Activated T-cell treated with anti-CD3 and anti-CD28 coated beads for 48 hours (primary cell): ENCODE measurements at regions not wholly inside any gene's neighbourhood (a gene's known extent, or its start where the extent isn't known, plus 50 kb on each side); places are given as distances from the start of the nearest gene placed in this dataset.
"Not testable (repeated sequence)": the region's sequence is repeated elsewhere in the genome, so short reads cannot be mapped to it uniquely, and the experiment has no call there.

ENCODE experiments used
- DNase-seq: peaks from one replicate; pipeline ENCODE4 v3.0.0-alpha.2; 2020; ENCODE audit warnings: low read depth

DNA sequence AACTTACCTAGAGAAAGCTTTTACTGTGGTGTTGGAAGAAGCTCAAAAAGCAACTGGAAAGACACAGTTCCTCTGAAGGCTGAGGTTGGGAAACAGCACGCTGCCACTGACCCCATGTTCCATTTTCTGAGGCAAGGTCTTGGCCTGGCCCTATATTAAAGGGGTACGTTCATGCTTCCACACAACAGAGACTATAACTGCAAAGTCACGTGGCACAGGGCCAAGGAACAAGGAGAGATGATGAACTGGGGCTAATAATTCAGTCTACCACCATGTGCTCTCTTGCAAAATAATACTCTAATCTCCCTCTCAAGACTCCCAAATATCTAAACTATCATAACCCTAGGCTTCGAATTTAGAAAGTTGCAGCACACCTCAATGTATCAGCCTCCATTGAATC, 381.6 kb downstream of the DSEL start:
- DNase-seq: no peak

- DNase-seq: no peak
Measured at GRCh38 chr18:67133669-67134068, 382.9 kb downstream of the DSEL start.

DNA sequence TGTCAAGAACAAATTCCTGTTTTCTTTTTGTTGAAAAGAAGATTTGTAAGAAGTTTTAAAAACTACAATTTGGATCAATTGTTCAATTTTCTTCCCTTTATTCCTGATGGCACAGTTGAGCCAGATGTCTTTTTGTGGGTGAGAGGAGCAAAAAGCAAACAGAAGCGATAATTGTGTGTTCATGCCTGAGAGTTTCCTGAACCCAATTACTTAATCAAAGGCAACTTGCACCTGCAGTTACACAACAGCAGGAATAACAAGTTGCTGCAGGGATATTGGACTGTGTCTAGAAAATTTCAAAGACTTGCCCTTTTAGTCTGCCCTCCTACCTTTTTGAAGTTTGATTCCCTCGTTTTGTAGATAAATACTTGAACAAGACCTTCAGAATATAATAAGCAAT, 383.6 kb downstream of the DSEL start:
- DNase-seq: no peak

DNA sequence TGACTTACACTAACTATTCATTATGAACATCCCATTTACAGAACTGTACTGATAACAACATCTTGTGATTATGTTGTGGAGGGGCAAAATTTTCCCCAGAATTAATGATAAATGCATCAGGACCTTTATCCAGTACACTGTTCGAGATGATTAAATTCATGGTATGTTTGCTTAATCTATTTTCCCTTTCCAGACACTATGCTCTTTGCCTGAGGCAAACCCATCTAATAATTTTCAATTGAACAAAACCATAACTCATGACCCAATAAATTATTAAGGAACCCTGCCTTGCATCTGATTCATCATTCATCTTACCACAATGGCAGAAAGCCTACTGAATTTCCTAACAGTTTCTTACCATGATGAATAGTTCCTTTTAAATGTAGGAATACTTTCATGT, 385.0 kb downstream of the DSEL start:
- no peak for DNase-seq

- not testable (repeated sequence) for DNase-seq
Measured at GRCh38 chr18:67126751-67127150, 389.8 kb downstream of the DSEL start.

- DNase-seq: no peak
Measured at GRCh38 chr18:67123901-67124300, 392.6 kb downstream of the DSEL start.

DNA sequence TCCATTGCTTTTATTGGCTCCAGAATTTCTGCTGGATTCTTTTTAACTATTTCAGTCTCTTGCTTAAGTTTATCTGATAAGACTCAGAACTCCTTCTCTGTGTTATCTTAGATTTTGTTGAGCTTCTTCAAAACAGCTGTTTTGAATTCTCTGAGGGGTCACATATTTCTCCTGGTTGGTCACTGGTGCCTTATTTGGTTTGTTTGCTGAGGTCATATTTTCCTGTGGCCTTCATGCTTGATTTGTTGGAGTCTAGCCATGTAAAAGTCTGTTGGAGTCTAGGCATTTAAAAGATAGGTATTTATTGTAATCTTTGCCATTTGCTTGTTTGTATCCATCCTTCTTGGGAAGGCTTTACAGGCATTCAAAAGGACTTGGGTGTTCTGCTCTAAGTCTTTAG, 398.7 kb downstream of the DSEL start:
- no peak for DNase-seq

DNA sequence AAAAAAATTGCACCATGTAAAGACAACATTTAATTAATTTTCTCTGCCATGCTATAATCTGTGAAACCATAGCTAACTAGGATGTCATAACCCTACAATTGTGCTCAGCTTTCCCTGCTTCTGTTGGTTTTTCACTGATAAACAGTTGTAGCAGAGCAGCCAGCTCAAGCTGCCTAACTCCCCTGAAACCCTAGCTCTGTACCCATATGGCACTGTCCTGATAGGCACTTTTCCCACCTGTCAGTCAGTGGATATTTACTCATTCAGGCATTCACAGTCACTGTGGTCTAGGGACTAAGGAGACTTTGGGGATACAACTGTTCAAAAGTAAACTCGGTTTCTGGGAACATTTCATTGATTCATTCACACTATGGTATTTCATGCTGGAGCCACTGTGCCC, 407.0 kb downstream of the DSEL start:
- no peak for DNase-seq

GRCh38 chr18:67108894-67109293, 407.6 kb downstream of the DSEL start:
- DNase-seq: no peak

DNA sequence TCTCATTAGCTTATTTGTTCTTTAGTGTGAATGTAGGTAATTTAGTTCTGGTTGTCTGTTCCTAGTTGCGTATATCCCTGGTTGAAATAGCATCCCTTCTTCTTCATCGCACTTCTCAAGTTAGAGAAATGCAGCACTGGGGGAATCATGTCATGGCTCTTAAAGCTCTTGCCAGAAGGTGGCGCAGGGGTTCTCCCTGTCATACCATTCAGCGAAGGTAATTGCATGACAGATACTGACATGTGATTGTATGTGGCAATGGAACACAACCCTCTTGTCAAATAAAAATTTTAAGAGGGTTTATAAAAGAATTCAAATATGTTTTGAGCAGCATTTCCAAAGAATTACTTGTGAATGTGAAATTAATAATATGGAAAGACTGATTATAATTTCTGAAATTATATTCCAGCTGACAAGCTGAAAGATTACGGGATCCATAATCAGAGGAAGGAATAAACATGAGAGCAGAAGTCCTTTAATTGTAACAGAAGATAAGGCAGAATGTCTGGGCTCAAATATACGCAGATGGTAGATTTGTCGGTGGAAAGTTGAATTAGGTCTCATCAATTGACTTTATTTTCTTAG, 411.7 kb downstream of the DSEL start:
- peak; percentile 17 for DNase-seq

DNA sequence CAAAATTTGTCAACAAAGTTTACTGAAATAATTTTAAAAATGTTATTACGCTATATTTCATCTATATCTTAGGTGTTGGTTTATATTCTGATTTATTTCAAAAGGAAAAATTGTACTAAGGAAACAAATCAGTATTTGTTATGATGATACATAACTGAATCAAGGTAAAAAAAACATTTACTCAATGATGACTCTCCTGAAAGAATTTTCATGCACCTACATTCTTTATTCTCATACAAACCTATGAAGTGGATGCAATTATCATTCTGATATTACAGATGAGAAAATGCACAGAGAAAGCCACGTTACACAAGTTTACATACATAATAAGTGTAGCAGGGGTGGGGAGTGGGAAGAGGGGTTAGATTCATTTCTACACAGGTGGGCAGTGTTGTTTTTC, 422.4 kb downstream of the DSEL start:
- no peak for DNase-seq

- DNase-seq: no peak
Measured at GRCh38 chr18:67092141-67092540, 424.4 kb downstream of the DSEL start.

GRCh38 chr18:67081482-67082211, 434.9 kb downstream of the DSEL start:
- no peak for DNase-seq

- no peak for DNase-seq
Measured at GRCh38 chr18:67080601-67081000, 435.9 kb downstream of the DSEL start.

- no peak for DNase-seq
Measured at GRCh38 chr18:67074309-67074708, 442.2 kb downstream of the DSEL start.

DNA sequence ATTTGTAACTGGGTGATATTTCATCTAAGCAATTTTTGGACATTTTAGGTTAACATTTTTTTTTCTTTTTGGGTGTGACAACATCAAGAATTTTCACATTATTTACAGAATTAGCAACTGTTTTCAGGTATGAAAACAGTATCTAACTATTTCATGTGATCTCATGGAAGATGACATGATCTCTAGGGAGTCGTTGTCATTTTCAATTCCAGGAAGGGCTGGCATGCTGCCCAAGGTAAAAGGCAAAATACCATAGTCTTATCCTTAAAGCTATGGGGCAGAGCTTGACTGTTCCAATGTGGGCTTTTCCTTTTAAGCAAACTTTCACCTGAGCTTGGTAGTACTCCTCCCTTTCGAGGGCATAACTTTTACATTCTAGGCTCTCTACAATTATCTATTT, 443.7 kb downstream of the DSEL start:
- DNase-seq: no peak

GRCh38 chr18:67068608-67069007, 447.9 kb downstream of the DSEL start:
- DNase-seq: no peak

GRCh38 chr18:67047334-67047733, 443.4 kb upstream of the CDH19 start:
- DNase-seq: no peak

DNA sequence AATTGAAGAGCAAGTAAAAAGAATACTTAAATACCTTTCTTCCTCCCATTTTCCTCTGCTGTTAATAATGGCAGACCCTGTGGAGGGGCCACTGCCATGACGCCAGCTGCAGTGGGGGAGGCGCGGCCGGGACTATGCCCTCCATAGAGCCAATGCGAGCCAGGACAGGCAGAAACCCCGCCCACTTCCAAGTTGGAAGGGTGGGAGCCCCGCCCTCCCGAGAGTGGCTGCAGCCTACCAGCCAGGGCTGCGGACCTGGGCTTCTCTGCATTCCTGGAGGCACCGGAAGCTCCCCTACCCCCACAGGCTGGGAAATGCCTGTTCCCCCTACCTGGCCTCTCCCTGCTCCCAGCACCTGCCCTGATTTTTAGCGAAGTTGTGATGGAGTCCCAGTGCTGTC, 439.4 kb upstream of the CDH19 start:
- DNase-seq: no peak

DNA sequence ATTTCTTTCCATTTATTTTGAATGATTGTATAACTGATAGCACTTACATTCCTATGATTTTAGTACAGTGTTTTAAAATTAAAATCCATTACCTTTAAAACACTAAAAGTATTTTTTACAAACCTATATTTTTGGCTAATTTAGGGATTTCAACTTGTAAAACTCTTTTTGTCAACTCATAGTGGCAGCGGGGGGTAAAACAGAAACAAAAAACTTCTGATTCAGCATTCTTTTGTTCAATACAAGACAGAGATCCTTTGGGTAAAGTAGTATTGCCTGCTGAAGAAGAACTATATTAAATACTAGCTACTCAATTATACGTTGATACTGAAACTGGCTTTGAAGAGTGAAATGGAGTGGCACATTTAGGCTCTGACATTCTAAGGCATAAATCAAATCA, 437.4 kb upstream of the CDH19 start:
- DNase-seq: no peak

DNA sequence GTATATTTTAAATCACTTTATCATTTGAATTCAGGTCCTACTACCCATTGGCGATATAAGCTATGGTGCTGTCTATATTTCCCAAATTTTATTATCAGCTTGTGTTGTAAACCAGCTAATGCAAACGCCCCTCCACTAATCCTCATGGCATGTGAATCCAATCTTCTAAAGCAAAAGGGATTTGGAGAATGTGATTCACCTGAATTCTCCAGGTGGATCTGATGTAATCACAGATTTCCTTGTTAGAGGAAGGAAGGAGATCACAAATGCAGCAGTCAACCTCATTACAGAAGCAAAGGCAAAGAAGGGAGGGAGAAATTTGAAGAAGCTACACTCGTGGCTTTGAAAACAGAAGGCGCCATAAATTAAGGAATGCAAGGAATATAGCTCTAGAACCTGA, 431.1 kb upstream of the CDH19 start:
- DNase-seq: no peak

GRCh38 chr18:67023059-67023458, 419.2 kb upstream of the CDH19 start:
- no peak for DNase-seq

DNA sequence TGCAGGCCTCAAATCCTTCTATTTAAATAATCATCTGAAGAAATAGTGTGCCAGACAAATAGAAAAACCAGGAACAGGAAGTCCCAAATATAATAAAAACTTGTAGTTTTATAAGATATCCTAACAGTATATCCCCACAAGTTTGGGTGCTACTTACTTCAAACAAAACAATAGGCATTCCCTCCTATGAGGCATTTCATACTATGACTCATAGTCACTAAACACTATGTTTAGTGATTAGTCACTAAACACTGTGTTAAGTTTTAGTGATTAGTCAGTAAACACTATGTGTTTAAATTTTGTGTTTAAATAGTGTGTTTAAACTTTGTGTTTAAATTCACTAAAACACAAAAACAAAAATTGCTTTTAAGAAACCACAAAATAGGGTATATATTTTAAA, 407.0 kb upstream of the CDH19 start:
- no peak for DNase-seq

DNA sequence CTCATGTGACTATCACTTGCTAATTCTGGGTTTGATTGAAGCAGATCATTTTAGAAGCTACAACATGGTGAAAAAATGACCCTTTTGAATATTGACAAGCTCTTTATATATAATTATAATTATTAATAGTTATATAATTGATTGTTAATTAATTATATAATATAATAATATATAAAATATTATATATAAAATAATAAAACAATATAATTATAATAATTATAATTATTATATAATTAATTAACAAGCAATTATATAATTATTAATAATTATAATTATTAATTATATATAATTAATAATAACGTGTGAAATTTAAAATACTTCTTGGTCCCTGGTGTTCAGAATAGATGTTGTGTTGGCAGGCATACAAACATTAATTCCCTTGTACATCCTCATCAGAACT, 404.1 kb upstream of the CDH19 start:
- DNase-seq: no peak
